HCT116 (cell line): ENCODE measurements at regions not wholly inside any gene's neighbourhood (a gene's known extent, or its start where the extent isn't known, plus 50 kb on each side); places are given as distances from the start of the nearest gene placed in this dataset.
A peak's percentile ranks its signal among the peaks of the same experiment; 100 is the strongest.

ENCODE experiments used
- ATF3 ChIP-seq: IDR thresholded peaks from 2 replicates; pipeline ENCODE4 v1.6.1; 2012
- CEBPB ChIP-seq: IDR thresholded peaks from 2 replicates; pipeline ENCODE4 v1.6.1; 2012; ENCODE audit warnings: low read depth
- EGR1 ChIP-seq: IDR thresholded peaks from 2 replicates; pipeline ENCODE4 v1.6.1; 2012; ENCODE audit warnings: low read depth
- EZH2 ChIP-seq: fragments of 200-600 bp; sonication (generic); IDR thresholded peaks from 2 replicates; pipeline ENCODE4 v1.6.1; 2017; ENCODE audit warnings: antibody characterized with exemption, mixed run types
- MAX ChIP-seq: IDR thresholded peaks from 2 replicates; pipeline ENCODE4 v1.6.1; 2012
- POLR2A ChIP-seq: IDR thresholded peaks from 2 replicates; pipeline ENCODE4 v1.7.0; 2011; ENCODE audit warnings: borderline replicate concordance; ENCODE audit not compliant: insufficient read depth, insufficient read length; ENCODE audit errors: extremely low read depth
- POLR2AphosphoS5 ChIP-seq: IDR thresholded peaks from 2 replicates; pipeline ENCODE4 v1.6.1; 2011; ENCODE audit warnings: mild to moderate bottlenecking, low read depth, low read length, moderate library complexity
- RAD21 ChIP-seq: IDR thresholded peaks from 2 replicates; pipeline ENCODE4 v1.6.1; 2012; ENCODE audit warnings: low read depth, mild to moderate bottlenecking
- SP1 ChIP-seq: IDR thresholded peaks from 2 replicates; pipeline ENCODE4 v1.6.1; 2012; ENCODE audit warnings: low read depth
- TCF7L2 ChIP-seq: IDR thresholded peaks from 2 replicates; pipeline ENCODE4 v1.7.0; 2011; ENCODE audit warnings: borderline replicate concordance, inconsistent platforms; ENCODE audit not compliant: insufficient read depth, insufficient read length; ENCODE audit errors: extremely low read depth
- ZBTB33 ChIP-seq: IDR thresholded peaks from 2 replicates; pipeline ENCODE4 v1.6.1; 2011; ENCODE audit warnings: mild to moderate bottlenecking, low read length, moderate library complexity; ENCODE audit not compliant: insufficient replicate concordance; ENCODE audit errors: extremely low read depth
- TF ChIP-seq, protein P1 (sequence below), 3 experiments: fragments of 200-600 bp in 1 of 3; sonication (generic) in 1 of 3; IDR thresholded peaks in 2 of 3; conservative IDR thresholded peaks in 1 of 3; 2 replicates each; pipeline ENCODE4 v1.5.1; 2012 to 2017; ENCODE audit warnings: low read depth in 2 of 3, low read length in 2 of 3, antibody characterized with exemption in 1 of 3, borderline replicate concordance in 1 of 3, control low read depth in 1 of 3, mild to moderate bottlenecking in 1 of 3, mixed read lengths in 1 of 3, mixed run types in 1 of 3, moderate library complexity in 1 of 3; ENCODE audit not compliant: insufficient read depth in 1 of 3

DNA sequence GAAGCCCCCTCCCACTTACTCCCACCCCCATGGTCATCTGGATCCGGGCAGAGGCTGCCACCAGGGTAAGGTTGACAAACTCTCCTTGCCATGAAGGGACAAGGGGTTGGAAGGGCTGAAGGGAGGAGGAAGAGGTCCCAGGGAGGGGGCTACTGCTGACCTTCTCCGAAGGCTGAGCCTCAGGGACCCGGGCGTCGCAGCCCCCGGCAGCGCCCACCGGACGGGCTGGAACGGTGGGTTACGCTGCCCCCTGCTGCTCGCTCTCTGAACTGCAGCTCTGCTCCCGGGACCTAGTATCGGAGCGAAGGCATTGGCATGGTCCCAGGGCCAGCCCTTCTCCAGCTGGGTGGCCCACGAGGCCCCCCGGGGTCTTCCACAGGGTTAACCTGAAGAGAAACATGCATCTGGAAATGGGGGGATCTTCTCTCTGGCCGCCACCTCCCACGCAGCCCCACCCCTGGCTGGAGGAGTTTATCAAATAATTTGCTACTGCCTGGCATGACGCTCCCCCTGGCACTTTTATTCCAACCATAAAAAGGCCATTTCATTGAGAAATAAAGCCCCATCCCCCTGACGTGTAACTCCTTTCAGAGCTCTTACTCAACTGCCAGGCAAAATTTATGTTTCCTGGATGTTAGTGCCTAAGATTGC is 70.4 kb upstream of the TARDBP start:
- TF ChIP-seq MAX (no peak), POLR2A (no peak), CEBPB (no peak), EZH2 (no peak), POLR2AphosphoS5 (no peak), SP1 (no peak), RAD21 (peak; percentile 86), EGR1 (no peak), ATF3 (no peak), ZBTB33 (no peak), TCF7L2 (no peak)
- TF ChIP-seq, protein P1, sequence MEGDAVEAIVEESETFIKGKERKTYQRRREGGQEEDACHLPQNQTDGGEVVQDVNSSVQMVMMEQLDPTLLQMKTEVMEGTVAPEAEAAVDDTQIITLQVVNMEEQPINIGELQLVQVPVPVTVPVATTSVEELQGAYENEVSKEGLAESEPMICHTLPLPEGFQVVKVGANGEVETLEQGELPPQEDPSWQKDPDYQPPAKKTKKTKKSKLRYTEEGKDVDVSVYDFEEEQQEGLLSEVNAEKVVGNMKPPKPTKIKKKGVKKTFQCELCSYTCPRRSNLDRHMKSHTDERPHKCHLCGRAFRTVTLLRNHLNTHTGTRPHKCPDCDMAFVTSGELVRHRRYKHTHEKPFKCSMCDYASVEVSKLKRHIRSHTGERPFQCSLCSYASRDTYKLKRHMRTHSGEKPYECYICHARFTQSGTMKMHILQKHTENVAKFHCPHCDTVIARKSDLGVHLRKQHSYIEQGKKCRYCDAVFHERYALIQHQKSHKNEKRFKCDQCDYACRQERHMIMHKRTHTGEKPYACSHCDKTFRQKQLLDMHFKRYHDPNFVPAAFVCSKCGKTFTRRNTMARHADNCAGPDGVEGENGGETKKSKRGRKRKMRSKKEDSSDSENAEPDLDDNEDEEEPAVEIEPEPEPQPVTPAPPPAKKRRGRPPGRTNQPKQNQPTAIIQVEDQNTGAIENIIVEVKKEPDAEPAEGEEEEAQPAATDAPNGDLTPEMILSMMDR (IDR thresholded peaks at IDR 0.05 in 2 of 3, conservative IDR thresholded peaks at IDR 0.05 in 1 of 3; ENCODE audit: borderline replicate concordance in 1 of 3, insufficient read depth in 1 of 3, low read depth in 2 of 3, low read length in 2 of 3): peak; percentile 71 to 97 (median 91)
